ENCODE measurements at regions not wholly inside any gene's neighbourhood (a gene's known extent, or its start where the extent isn't known, plus 50 kb on each side); places are given as distances from the start of the nearest gene placed in this dataset.
A peak's percentile ranks its signal among the peaks of the same experiment; 100 is the strongest.

DNA sequence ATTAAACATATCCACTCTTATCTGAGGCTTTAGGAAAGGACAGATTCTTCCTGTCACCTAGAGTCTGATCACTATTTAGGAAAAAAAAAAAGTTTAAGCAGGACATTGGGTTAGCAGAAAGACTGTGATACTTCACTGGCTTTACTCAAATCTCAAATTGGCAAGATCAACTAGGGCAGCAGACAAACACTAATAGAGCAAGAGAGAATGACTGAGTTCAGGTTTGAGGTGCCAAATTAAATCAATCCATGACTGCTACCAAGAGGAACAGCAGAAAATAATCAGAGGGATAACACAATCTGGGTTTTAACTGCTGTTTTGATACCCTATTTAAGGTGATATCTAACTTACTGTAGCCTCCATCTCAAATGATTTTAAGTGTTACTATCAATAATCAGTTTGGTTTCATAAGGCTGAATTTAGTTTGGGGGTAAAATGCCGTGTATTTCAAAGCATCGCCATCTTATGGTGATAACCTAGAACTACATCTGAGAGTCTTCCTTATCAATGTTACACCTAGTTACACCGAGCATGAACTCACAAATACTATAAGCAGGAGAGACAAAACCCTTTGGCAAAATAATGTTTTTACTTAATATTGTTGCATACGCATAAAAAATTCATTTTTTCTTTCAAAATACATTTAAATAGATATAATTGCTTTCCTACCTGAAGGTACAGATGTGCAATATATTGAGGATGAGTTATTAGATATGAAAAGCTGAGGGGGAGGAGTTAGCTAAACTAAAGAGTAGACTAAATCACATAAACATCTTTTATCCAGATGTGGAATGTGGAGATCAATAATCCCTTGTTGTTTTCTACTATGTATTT lies 286.4 kb upstream of the CDH12 start:
- BruUV-seq (replicated peaks) = no TSS peak
- no peak overlapping the region for H3K27ac ChIP-seq (ENCODE audit: low read length)
- CTCF ChIA-PET = no interaction called here
- H3K9me3 ChIP-seq (ENCODE audit: control insufficient read depth, insufficient read depth, low read depth, low read length) = no peaks in the 10 kb centered on the region
- ATAC-seq (no peak), DNase-seq (ENCODE audit: low read depth, low spot score) (no peak)
- H3K4me1 ChIP-seq (ENCODE audit: control insufficient read depth, insufficient read depth, low read length) = no peaks in the 10 kb centered on the region
- TF ChIP-seq SIN3A (IDR thresholded peaks at IDR 0.05; ENCODE audit: borderline replicate concordance, insufficient read depth, low read depth, low read length) (no peak), TCF7L2 (IDR thresholded peaks at IDR 0.05; ENCODE audit: low read depth, low read length) (no peak)
- TF ChIP-seq, protein P1, sequence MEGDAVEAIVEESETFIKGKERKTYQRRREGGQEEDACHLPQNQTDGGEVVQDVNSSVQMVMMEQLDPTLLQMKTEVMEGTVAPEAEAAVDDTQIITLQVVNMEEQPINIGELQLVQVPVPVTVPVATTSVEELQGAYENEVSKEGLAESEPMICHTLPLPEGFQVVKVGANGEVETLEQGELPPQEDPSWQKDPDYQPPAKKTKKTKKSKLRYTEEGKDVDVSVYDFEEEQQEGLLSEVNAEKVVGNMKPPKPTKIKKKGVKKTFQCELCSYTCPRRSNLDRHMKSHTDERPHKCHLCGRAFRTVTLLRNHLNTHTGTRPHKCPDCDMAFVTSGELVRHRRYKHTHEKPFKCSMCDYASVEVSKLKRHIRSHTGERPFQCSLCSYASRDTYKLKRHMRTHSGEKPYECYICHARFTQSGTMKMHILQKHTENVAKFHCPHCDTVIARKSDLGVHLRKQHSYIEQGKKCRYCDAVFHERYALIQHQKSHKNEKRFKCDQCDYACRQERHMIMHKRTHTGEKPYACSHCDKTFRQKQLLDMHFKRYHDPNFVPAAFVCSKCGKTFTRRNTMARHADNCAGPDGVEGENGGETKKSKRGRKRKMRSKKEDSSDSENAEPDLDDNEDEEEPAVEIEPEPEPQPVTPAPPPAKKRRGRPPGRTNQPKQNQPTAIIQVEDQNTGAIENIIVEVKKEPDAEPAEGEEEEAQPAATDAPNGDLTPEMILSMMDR (IDR thresholded peaks at IDR 0.05) = peak; percentile 29; the same call in 1 of the 2 replicates
- TF ChIP-seq, protein P2, sequence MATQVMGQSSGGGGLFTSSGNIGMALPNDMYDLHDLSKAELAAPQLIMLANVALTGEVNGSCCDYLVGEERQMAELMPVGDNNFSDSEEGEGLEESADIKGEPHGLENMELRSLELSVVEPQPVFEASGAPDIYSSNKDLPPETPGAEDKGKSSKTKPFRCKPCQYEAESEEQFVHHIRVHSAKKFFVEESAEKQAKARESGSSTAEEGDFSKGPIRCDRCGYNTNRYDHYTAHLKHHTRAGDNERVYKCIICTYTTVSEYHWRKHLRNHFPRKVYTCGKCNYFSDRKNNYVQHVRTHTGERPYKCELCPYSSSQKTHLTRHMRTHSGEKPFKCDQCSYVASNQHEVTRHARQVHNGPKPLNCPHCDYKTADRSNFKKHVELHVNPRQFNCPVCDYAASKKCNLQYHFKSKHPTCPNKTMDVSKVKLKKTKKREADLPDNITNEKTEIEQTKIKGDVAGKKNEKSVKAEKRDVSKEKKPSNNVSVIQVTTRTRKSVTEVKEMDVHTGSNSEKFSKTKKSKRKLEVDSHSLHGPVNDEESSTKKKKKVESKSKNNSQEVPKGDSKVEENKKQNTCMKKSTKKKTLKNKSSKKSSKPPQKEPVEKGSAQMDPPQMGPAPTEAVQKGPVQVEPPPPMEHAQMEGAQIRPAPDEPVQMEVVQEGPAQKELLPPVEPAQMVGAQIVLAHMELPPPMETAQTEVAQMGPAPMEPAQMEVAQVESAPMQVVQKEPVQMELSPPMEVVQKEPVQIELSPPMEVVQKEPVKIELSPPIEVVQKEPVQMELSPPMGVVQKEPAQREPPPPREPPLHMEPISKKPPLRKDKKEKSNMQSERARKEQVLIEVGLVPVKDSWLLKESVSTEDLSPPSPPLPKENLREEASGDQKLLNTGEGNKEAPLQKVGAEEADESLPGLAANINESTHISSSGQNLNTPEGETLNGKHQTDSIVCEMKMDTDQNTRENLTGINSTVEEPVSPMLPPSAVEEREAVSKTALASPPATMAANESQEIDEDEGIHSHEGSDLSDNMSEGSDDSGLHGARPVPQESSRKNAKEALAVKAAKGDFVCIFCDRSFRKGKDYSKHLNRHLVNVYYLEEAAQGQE (IDR thresholded peaks at IDR 0.05; ENCODE audit: insufficient read depth in 1 of 2, low read depth in 2 of 2, low read length in 1 of 2) = no peak
- H3K4me3 ChIP-seq (ENCODE audit: low read depth in 2 of 2, low read length in 2 of 2) = no peak overlapping the region
- intact Hi-C loops (cut with micrococcal nuclease; ENCODE audit: unreplicated experiment) (no loop called here), in situ Hi-C loops (cut with HindIII; ENCODE audit: low pct_unique_long_range_greater_than_20kb, low sequenced_read_pairs) (no loop called here)
- no peaks in the 10 kb centered on the region for H3K27me3 ChIP-seq (ENCODE audit: control insufficient read depth, insufficient read depth, low read length)
- POLR2A ChIA-PET = no interaction called here
- no peaks in the 10 kb centered on the region for H3K36me3 ChIP-seq (ENCODE audit: control insufficient read depth, insufficient read depth, low read length)

- in situ Hi-C loops (cut with HindIII; ENCODE audit: low pct_unique_long_range_greater_than_20kb, low sequenced_read_pairs) (no loop called here), intact Hi-C loops (cut with micrococcal nuclease; ENCODE audit: unreplicated experiment) (no loop called here)
- H3K4me3 ChIP-seq (ENCODE audit: low read depth in 2 of 2, low read length in 2 of 2) = no peak overlapping the region
- H3K9me3 ChIP-seq (ENCODE audit: control insufficient read depth, insufficient read depth, low read depth, low read length) = no peaks in the 10 kb centered on the region
- no TSS peak for BruUV-seq (replicated peaks)
- DNase-seq (ENCODE audit: low read depth, low spot score) (no peak), ATAC-seq (no peak)
- no peaks in the 10 kb centered on the region for H3K36me3 ChIP-seq (ENCODE audit: control insufficient read depth, insufficient read depth, low read length)
- no peaks in the 10 kb centered on the region for H3K4me1 ChIP-seq (ENCODE audit: control insufficient read depth, insufficient read depth, low read length)
- H3K27me3 ChIP-seq (ENCODE audit: control insufficient read depth, insufficient read depth, low read length) = no peaks in the 10 kb centered on the region
- TF ChIP-seq, protein P1 (IDR thresholded peaks at IDR 0.05) = no peak
- TF ChIP-seq TCF7L2 (IDR thresholded peaks at IDR 0.05; ENCODE audit: low read depth, low read length) (no peak), SIN3A (IDR thresholded peaks at IDR 0.05; ENCODE audit: borderline replicate concordance, insufficient read depth, low read depth, low read length) (no peak), POLR2AphosphoS5 (IDR thresholded peaks at IDR 0.05; ENCODE audit: low read depth, low read length) (no peak)
- TF ChIP-seq, protein P2 (IDR thresholded peaks at IDR 0.05; ENCODE audit: insufficient read depth in 1 of 2, low read depth in 2 of 2, low read length in 1 of 2) = no peak
- no peak overlapping the region for H3K27ac ChIP-seq (ENCODE audit: low read length)
- ChIA-PET CTCF (no interaction called here), POLR2A (no interaction called here)
Measured at GRCh38 chr5:23136958-23137357, 283.8 kb upstream of the CDH12 start.
